Retinal pigment epithelial cell (primary cell): ENCODE measurements at regions not wholly inside any gene's neighbourhood (a gene's known extent, or its start where the extent isn't known, plus 50 kb on each side); places are given as distances from the start of the nearest gene placed in this dataset.

ENCODE experiments used
- DNase-seq: peaks from one replicate; pipeline ENCODE4 v3.0.0-alpha.2; 2010; ENCODE audit warnings: low read depth
- H3K4me3 ChIP-seq: 2 replicates; pipeline ENCODE4 v1.5.1; 2011; ENCODE audit warnings: mild to moderate bottlenecking, low read length, control low read depth, moderate library complexity
- CTCF ChIP-seq: conservative IDR thresholded peaks from 2 replicates; pipeline ENCODE4 v1.5.1; 2011; ENCODE audit warnings: low read depth, low read length, control low read depth, inconsistent platforms

- TF ChIP-seq CTCF: no peak
- no peak overlapping the region for H3K4me3 ChIP-seq
Observed at GRCh38 chr17:15888436-15888835, 56.5 kb upstream of the ADORA2B start.

DNA sequence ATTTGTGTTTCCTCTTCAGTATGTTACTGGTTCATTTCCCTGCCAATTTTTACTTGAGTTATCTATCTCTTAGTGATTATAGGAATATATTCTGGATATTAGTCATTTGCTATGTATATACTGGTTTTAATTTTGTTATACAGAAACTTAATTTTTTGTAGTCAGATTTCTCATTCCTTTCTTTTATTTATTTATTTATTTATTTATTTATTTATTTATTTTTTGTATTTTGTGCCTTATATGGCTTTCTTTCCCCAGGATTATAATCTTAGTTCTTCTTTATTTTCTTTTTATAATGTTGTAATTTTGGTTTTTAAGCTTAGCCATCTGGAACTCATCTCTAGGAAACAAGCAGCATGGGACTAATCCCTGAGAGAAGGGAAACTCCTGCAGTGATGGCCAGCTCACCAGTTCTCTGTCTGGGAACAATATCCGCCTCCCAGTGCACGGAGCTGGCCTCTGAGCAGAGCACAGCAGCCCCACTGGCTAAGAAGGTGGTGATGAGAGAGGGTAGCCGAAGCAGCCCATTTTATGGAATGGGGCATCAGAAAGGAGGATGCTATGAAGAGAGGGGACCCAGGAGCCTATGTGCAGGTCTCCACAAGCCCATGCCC is 54.5 kb upstream of the ADORA2B start:
- no peak for TF ChIP-seq CTCF
- H3K4me3 ChIP-seq: no peak overlapping the region
- DNase-seq: no peak

More at GRCh38 chr17:15888436-15888835, 56.5 kb upstream of the ADORA2B start:
- no peak for DNase-seq

- no peak for DNase-seq
- no peak overlapping the region for H3K4me3 ChIP-seq
- no peak for TF ChIP-seq CTCF
Observed at GRCh38 chr17:15891318-15891717, 53.6 kb upstream of the ADORA2B start.

- no peak for DNase-seq
- H3K4me3 ChIP-seq: no peak overlapping the region
- TF ChIP-seq CTCF: no peak
Observed at GRCh38 chr17:15892244-15892643, 52.7 kb upstream of the ADORA2B start.

DNA sequence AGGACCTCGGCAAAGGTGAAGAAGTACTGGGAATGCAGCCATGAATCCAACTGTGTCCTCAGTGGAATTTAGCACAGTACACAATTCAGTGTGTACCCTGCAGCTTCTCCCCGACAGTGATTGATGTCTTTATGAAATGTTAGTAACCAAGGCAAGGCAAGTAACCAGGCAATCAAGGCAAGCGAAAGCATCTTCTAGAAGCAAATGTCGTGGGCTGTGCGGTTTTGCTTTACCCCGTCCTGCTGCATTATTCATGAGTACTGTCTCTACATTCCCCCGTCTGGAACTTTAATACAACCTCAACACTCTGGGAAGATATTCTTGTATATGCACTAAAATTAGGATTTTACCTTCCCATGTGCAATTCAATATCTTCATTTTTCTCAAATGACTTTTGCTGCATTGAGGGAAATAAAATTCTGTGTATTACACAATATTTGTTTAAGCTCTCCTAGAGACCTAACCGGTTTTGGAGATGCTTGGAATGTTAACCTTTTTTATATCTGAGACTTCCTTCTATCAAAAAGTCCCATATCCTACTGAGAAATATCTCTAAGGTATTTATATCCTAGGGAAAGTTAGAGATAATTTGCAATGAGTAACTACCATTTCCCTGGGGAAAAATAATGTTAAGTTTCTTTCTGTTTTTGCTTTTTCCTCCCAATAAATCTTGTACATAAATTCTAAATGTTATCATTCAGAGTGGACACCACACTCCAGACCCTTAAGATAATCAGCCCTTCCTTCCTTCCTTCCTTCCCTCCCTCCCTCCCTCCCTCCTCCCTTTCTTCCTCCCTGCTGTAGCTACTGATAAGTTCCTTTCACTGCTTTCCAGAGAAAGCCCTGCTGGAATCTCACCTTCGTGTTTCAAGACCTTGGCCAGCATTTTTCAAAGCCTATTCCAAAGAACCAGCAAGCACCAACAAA is 51.9 kb upstream of the ADORA2B start:
- no peak for DNase-seq
- H3K4me3 ChIP-seq: no peak overlapping the region
- no peak for TF ChIP-seq CTCF

DNA sequence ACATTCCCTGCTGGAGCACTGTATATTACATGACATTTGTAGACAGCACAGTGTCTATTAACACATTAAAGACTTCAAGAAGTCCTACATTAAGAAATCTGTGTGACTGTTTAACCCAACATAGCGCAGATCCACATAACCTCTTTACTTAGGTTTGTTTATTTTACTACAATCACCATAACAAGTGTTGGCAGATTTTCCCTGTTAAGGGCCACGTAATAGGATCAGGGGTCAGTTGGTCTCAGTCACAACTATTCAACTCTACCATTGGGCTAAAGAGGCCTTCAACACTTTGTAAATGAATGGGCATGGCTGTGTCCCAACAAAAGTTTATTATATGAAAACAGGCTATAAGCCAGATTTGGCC is 51.3 kb upstream of the ADORA2B start:
- DNase-seq: no peak
- no peak for TF ChIP-seq CTCF

DNA sequence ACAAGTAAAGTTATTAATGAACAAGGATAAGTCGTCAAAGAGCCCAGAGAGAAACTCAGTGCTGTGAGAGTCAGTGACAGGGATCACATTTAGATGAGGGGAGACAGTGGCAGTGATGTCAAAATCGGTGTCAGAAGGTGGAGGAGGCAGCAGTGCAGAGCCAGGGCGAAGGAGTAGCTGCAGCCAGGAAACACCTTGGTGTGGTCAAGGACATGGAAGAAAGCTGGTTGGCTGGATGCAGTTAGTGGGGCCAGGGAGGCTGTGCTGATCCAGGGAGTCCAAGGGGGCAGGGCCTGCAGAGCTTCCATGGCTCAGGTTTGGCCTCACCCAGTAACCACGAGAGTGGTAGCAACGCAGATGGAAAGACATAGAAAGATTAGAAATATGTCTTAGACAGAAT is 50.7 kb upstream of the ADORA2B start:
- TF ChIP-seq CTCF: no peak
- H3K4me3 ChIP-seq: no peak overlapping the region
- no peak for DNase-seq

More for the DNA sequence above, 51.3 kb upstream of the ADORA2B start:
- no peak overlapping the region for H3K4me3 ChIP-seq
